Sigmoid colon (tissue), 3 donors: ENCODE measurements at regions not wholly inside any gene's neighbourhood (a gene's known extent, or its start where the extent isn't known, plus 50 kb on each side); places are given as distances from the start of the nearest gene placed in this dataset.
"Not testable (repeated sequence)": the region's sequence is repeated elsewhere in the genome, so short reads cannot be mapped to it uniquely, and the experiment has no call there.

Experiments
- CTCF ChIP-seq, 4 experiments: fragments of 450-650 bp in 3 of 4; fragments of 200-600 bp in 1 of 4; IDR thresholded peaks; one replicate each; pipeline ENCODE4 v1.5.1; 2016 to 2019; ENCODE audit warnings: antibody characterized with exemption in 4 of 4, mild to moderate bottlenecking in 3 of 4, moderate library complexity in 2 of 4
- POLR2A ChIP-seq, 2 donors: fragments of 450-650 bp; IDR thresholded peaks; one replicate each; pipeline ENCODE4 v1.6.1; 2016; ENCODE audit warnings: antibody characterized with exemption in 2 of 2, mild to moderate bottlenecking in 2 of 2, moderate library complexity in 2 of 2

DNA sequence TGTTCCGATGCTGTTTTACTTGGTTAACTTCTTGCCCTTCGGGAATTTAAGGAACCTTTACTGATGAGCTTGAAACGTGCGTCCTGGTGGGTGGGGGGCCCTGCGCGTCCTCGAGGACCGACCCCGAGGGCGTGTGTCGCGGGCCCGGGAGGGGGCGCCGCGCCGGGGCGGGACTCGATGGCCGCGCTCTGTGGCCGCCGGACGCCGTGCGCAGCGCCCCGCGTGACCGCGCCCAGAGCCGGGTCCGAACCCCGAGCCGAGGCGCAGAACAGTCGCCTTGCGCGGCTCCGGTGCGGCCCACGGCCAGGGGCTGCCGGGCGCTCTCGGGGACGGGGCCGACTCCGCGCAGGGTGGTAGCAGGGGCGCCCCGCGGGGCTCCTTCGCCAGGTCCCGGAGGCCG is 4053.5 kb upstream of the TPTE start:
- TF ChIP-seq CTCF, POLR2A (IDR thresholded peaks at IDR 0.05): not testable (repeated sequence)
